HG02884 (cell line): ENCODE measurements at regions not wholly inside any gene's neighbourhood (a gene's known extent, or its start where the extent isn't known, plus 50 kb on each side); places are given as distances from the start of the nearest gene placed in this dataset.

Experiments
- ATAC-seq: cut with Tn5 transposase; IDR thresholded peaks from one replicate; pipeline ENCODE4 v1.9.1; 2021; ENCODE audit warnings: mild to moderate bottlenecking, moderate library complexity; ENCODE audit not compliant: unreplicated experiment

DNA sequence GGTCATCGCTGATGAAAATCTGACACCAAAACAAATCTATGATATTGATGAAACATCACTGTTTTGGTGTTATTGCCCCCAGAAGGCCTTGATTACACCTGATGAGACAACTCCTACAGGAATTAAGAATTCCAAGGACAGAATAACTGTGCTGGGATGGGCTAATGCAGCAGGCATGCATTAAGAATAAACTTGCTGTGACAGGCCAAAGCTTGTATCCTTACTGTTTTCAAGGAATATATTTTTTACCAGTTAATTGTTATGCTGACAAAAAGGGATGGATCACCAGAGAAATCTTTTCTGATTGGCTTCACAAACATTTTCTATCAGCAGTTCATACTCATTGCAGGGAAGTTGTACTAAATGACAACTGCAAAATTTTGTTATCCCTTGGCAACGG lies 278.2 kb downstream of the IKZF2 start:
- no peak for ATAC-seq

DNA sequence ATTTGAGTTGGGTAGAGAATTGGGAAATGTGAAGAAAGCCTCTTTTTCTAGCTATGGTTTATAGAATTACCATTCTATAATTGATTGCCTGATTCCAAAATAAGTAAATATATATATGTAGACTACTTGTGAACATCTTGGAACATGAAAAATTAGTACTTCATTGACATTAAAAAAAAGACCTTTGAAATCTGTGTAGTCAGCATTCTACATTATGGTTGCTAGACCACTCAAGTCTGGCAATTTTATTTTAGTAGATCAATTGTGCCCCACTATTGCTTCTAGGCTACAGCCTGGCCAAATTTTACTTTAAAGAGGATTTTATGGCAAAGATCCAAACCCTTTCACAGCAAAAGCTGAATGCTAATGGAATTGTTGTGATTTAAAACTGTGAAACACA lies 279.8 kb downstream of the IKZF2 start:
- no peak for ATAC-seq

DNA sequence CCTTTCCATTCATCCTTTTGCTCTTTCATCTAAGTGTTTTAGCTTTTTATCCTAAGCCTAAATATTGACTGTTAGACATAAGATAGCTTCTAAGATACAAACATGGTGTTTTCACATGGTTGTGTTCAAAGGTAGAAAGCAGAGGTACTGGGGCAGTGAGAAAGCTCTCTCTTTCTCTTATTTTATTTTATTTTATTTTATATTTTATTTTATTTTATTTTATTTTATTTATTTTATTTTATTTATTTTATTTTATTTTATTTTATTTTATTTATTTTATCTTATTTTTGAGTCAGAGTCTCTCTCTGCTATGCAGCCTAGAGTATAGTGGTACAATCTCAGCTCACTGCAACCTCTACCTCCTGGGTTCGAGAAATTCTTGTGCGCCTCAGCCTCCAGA lies 287.2 kb downstream of the IKZF2 start:
- ATAC-seq, result no peak

DNA sequence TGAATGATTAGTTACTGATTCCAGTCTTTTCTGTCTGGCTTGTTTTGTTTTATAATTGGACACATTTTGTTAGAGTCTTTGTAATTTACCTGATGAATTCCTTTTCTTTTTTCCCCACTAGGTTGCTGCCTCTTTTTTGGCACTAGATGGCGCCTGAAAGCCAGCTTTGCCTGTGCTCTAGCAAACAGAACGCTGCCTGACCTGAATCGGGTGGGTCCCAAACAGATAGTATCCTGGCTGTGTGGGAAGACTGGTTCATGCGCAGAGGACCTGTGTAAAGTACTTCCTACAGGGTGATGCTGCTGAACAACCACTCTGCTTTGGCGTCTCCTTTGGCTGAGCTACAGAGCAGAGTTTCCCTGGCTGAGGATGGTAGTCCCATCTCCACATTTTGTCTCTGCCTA lies 288.2 kb downstream of the IKZF2 start:
- no peak for ATAC-seq

DNA sequence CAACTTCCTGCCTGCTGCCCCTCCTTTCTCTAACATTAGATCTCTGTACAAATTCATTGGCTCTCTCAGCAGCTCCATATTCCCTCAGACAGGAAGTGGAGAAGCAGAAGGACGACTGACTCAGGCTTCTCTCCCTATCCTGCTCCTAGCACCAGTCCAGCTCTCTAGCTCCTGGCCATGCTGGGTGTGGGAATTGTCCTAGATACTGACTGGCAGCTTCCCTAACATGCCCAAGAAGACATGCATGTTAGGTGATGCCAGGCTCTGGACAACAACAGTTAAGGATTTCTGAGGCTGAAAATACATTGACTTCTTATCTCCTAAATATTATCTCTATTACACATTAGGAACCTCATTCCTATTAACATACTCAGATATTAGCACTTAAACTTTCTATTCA lies 292.9 kb downstream of the IKZF2 start:
- ATAC-seq, result no peak

DNA sequence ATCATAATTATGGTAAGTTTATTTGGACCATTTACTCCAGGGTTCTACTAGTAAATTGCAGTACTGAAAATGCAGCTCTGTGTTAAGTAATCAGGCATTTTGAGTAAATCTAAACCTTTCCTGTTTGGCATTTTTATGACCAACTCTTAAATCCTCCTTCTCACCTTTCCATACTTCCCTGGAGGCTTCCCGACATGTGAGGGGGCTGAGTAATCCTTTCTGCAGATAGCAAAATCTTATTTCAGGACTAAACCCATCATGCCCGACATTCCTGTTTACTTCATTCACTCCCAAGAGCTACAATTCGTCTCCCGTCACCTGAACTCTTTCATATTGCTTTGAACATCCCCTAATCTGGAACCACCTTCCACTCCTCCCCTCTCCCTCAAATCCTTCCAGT lies 296.6 kb downstream of the IKZF2 start:
- ATAC-seq, result no peak

DNA sequence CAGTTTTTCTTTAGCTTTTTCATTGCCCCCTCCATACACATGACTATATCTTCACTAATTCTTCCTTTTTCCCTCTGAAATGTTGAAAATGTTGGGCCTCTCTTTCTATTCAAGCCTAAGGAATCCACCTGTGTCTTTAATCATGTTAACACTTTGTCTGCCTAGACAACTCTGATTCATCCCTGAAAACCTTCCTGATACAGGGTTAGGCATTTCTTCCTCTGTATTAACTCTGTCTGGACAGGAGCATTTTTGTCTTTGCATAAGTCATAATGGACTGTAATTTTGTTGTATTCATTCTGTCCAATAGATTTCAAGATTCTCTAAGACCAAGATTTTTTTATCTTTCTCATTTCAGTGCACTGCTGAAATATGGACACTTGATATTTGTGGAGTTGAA lies 297.3 kb downstream of the IKZF2 start:
- no peak for ATAC-seq

DNA sequence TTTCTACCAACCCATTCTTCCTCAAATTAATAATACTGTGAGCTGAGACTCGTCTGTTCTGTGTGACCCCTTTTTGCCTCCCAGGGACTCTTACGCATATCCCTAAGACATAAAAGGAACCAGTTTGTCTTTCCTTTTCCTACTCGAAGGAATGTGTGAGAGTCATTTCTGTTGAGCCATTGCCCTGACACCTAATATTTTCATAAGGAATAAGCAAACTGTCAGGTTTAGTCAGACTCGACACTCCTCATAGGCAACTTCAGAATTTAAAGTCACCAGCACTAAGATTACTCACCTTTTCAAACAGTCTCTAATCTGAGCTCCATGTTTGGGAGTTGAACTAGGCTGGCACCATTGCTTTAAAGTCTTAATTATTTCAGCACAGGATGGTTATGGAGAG lies 305.5 kb downstream of the IKZF2 start:
- ATAC-seq, result no peak

DNA sequence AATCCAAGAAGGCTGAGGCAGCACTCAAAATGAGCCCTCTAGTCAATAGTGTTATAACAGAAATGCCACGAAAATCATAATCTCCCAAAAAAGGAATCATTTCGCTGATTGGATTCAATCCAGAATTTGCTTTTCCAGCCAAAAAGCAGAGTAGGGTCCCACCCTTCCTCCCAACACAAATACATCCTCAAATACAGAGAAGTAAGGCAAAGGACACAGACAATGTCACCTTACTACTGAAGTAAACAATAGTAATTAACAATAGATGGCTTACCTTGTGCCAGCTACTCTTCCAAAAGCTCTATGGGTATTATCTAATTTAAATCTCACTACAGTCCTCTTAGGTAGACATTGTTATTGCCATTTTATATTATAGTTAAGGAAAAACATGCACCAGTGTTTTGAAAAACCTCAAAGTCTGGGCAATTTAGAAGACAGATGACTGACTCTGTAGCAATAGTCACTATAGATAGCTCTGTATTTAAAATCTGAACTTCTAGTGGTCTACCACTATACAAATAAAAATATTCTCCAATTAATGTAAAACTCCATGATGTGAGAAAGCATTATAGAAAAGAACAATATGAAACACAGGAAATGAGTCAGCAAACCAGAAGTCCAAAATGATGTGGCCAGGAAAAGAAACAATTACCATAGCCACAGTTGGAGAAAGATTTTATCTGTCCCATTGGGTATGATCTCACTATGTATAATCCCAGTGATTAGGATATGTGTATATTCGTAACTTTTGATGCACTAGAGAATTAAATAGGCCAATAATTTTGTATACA lies 305.0 kb upstream of the ERBB4 start:
- peak; percentile 50 for ATAC-seq

DNA sequence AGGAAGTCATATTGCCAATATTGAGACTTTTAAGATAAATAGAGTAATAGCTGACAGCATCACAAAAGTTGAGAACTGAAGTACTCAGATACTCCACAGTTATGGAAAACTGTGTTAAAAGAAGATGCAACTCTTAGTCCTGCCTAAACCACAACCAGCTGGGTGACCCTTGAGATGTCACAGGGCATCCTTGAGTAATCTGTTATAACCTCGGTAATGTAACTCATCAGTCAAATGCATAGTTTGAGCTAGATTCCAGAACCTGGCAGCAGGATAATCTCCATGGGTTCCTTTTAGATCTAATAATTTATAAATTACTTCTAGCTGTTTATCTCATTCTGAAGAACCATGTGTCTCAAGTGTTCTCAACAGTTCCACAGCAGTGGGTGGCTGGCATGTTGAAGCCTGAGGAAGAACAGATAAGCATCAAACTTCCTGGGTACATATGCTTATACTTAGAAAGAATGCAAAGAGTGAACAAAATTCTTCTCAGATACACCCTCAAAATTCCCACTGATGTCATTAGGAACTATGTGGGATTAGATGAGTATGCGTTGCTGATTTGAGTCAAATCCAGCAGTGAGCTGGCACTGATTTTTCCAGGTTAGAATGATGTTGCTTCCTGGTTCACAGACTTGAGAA lies 304.1 kb upstream of the ERBB4 start:
- no peak for ATAC-seq

DNA sequence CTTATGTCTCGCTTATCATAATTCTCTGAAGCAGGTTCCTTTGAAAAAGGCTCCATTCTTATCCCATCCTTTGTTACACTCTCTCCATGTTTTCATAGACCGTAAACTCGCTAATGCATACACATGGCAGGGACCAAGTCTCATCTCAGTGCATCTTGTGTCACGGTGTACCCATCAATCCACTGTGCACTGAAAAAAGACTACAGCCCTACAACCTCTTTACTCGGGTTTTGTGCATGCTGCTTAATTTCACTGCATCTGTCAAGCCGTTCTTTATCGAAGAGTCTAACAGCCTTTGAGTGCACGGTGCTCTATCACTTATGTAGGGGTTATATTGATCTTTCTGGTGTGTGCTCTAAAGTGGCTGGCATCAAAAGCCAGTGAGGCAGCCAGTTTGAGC lies 302.9 kb upstream of the ERBB4 start:
- no peak for ATAC-seq

DNA sequence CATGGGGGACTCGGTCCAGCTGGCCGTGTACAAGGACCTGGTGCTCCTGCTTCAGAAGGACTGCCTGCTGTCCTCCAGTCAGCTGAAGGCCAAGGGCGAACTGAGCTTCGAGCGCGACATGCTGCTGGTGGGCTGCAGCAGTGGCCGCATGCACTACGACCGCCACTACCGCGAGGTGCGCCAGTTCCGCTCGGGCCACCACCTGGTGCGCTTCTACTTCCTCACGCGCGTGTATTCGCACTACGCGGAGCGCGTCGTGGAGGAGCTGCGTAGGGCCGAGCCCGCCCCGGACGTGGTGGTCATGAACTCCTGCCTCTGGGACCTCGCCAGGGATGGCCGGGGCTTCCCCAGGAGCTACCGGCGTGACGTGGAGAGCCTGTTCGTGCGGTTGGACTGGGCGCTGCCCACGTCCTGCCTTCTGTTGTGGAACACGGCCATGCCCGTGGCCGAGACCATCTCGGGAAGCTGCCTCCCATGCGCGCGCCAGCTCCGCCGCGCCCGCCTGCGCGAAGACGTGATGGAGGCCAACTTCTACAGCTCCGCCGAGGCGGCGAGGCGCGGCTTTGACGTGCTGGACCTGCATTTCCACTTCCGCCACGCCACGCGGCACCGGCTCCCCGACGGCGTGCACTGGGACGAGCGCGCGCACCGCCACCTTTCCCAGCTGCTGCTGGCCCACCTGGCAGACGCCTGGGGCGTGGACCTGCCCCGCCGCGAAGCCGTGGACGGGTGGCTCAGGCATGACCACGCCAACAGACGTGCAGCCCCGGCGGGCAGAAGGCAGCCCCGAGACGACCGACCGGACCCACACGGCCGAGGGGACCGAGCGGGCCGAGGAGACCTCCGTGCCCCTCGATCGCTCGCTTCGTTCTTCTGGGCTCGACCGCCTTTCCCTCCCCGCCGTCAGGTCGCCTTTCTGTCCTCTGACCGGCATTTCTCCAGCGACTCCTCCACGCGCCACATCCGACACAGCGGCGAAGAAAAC lies 293.9 kb upstream of the ERBB4 start:
- ATAC-seq, result no peak

DNA sequence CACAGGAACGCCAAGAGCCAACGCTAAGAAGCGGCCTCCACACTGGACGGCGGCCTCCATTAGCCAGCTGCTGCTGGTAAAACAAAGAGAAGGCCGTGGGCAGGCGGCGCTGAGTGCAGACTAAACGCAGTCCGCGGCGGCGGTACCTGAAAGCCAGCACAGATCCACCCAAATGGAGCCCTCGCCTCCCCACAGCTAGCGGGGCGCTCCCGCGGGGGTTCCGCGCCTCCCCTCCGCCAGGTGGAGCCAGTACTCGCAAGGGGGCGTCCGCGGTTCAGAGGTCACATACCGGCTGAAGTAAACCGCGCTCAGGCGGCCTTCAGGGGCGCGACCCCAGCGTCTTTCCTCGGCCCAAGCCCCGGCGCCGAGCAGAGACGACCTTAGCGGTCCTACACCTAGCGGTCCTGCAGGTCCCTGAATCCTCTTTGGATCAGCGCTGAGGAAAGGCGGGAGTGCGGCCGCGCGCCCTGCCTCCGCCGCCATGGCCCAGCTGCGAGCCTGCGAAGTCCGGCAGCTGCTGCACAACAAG lies 293.1 kb upstream of the ERBB4 start:
- ATAC-seq, result no peak

DNA sequence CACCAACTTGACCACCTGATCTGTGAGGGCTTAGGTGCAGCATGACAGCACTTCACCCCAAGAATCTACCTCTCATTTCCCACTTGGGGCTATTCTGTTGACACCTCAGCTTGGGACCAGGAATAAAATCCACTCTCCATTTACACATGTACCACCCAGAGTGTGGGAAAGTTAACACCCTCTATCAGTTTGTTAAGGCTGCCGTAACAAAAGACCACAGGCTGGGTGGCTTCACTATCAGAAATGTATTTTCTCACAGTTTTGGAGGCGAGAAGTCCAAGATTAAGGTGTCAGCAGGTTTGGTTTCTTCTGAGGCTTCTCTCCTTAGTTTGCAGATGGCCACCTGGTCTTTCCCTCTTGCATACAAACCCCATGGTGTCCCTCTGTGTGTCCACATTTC lies 277.7 kb upstream of the ERBB4 start:
- no peak for ATAC-seq

DNA sequence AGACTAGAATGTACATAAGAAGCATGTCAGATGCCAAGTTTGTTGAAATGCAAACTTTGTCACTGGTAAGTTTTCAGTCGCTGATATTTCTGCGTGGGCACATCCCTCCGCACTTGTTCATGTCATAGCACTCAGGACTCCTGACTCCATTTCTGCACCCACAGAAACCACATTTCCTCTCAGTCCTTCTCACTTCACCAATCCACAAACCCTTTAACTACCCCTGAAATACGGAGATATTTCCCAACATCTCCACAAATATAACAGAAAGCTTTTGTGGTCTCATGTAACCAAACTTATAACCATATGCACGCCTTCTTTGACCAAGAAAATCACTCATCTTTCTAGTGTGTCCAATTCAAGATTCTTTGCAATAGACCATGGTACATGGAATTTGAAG lies 276.9 kb upstream of the ERBB4 start:
- ATAC-seq, result peak; percentile 71

DNA sequence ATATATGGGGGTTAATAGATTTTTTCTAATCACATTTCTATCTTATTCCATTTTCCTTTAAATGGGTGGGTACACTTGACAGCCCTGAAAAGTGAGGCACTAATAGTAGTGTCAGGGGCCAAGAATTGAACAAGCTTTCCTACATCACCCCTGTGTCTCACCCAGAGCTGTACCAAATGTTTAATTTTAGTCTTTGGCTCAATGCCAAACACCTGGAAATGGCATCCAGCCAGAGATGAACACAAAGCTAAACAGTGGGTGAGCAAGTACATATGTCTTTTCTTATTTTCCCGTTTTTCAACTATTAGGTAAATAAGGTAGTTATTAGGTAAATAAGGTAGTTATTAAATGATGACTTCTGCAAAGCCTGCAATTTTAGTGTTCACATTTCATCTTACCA lies 276.3 kb upstream of the ERBB4 start:
- no peak for ATAC-seq

DNA sequence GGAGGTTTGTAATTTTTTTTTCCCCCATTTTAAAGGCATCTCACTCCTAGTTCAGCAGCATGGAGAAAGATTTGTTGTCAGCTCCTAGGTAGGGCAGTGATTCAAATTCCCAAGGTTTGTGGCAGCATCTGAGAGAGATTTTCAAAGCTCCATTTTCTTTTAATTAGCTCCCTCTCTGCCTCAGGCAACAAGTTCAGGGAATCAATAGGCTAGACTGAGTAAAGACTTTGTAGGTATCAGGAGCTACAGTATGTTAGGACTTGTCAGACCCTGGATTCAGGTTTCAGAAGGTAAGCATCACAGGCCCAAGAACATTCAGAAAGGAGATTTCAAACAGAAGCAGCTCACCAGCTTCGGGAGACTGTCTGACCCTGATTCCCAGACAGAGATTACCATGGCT lies 273.3 kb upstream of the ERBB4 start:
- ATAC-seq, result no peak

DNA sequence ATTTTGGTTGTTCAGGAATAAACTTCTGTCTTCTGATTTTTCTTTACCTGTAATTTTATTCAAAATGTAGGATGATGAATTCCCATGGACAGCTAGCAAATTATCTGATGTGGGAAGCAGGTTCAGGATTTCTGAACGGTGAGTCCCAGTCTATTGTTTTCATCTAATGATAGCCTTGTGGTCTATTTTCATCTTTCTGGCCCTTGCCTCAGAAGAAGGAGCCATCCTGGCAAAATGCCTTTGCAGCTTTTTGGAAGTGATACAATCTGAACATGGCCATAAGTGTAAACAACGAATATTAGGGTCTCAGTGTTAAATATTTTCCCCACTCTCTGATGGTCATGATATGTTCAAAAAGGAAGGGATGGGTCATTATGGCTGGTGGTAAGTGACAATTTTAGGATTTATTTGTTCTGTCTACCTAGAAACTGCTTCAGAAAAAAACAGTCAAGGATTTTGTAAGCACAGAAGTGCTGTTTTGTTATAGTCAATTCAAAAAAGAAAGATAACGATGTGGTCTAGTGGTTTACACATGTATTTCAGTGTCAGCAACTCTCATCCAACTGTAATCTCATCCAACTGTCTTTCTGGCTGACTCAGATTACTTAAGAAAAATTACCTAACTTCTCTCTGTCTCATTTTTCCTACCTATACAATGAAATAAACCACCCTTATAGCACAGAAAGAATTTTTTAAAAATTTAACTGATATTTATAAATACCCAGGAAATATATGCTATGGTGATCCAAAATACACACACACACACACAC lies 272.6 kb upstream of the ERBB4 start:
- ATAC-seq, result peak; percentile 43

DNA sequence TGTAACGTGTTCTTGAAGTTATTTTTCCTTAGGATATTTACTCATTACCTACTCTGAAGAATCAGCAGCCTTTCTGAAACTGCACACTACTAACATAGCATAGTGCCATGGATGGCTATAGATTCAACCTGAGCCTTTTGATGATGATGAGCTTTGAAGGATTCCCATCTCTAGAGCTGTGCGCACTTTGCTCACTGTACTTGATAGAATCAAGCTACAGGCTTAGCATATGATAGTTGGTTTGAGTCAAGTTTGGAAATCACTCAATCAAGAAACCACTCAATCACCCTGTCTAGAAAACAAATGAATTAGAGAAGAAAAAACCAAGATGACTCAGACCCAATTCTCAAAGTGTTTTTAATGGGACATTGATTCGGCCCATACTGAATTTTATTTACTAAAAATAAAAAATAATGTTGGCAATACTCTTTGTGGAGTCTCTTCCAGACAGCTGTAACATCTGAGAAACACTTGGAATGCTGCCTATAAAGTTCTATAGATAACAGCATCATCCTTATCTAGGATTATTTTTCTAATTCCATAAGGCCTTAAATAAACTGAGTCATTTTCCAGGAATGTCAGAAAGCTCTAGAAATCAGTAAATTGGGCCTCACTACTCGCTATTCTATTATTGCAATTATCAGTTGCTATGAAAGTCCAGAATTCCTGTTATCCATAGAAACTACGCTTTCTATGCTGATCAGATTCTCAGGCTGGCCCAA lies 259.0 kb upstream of the ERBB4 start:
- peak; percentile 55 for ATAC-seq

DNA sequence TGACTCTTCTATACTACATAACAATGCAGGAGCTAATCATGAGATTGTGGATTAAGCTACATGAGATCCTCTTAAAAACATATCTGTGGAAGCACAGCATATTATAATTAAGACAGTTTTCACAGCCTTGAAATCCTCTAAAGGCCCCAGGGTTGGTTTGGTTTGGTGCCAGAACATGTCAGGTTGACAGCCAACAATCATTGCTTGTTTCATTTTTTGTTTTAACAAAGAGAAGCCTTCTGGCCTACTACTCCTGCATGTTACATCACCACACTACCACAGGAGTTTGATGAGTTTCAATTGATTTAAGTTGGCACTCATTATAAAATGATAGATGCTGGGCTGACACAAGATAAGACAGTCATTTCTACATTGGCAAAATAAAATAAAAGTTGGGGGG lies 255.9 kb upstream of the ERBB4 start:
- ATAC-seq, result no peak
